Lower lobe of right lung (tissue), 2 donors: ENCODE measurements at regions not wholly inside any gene's neighbourhood (a gene's known extent, or its start where the extent isn't known, plus 50 kb on each side); places are given as distances from the start of the nearest gene placed in this dataset.

Experiments used
- ATAC-seq, 2 donors: fragments of 200-7000 bp; cut with Tn5 transposase; one replicate each; pipeline ENCODE4 v1.9.1; 2020 to 2022; ENCODE audit warnings: mild to moderate bottlenecking in 2 of 2, moderate library complexity in 2 of 2
- DNase-seq: peaks from one replicate; pipeline ENCODE4 v3.0.0-alpha.2; 2020
- H3K27ac ChIP-seq: fragments of 200-600 bp; one replicate; pipeline ENCODE4 v1.8.0; 2022
- H3K27me3 ChIP-seq: fragments of 200-600 bp; one replicate; pipeline ENCODE4 v1.8.0; 2022; ENCODE audit warnings: low read depth
- H3K36me3 ChIP-seq: fragments of 200-600 bp; one replicate; pipeline ENCODE4 v1.8.0; 2022; ENCODE audit warnings: mild to moderate bottlenecking
- H3K4me1 ChIP-seq: fragments of 200-600 bp; one replicate; pipeline ENCODE4 v1.8.0; 2022
- H3K4me3 ChIP-seq: fragments of 200-600 bp; one replicate; pipeline ENCODE4 v1.8.0; 2022; ENCODE audit warnings: mild to moderate bottlenecking
- H3K9me3 ChIP-seq: fragments of 200-600 bp; one replicate; pipeline ENCODE4 v1.8.0; 2022
- CTCF ChIP-seq: fragments of 200-600 bp; IDR thresholded peaks from one replicate; pipeline ENCODE4 v1.8.0; 2022; ENCODE audit warnings: antibody characterized with exemption, mild to moderate bottlenecking
- intact Hi-C: fragments of 100-400 bp; cut with DNase I; formaldehyde crosslinking; loops from one replicate; pipeline ENCODE4 v1.11.0; 2022
- donor health status: DM: no; HTN: yes; CAD: no; lungs with severe emphysema.

- H3K27ac ChIP-seq: no peak overlapping the region
- H3K4me1 ChIP-seq: no peaks in the 10 kb centered on the region
- H3K4me3 ChIP-seq: no peak overlapping the region
- intact Hi-C loops: no loop called here
- no peaks in the 10 kb centered on the region for H3K9me3 ChIP-seq
- DNase-seq (no peak), ATAC-seq (peak in 1 of 2 donors; percentile 47)
- no peaks in the 10 kb centered on the region for H3K27me3 ChIP-seq
- no peaks in the 10 kb centered on the region for H3K36me3 ChIP-seq
- no peak for TF ChIP-seq CTCF
Measured at GRCh38 chr1:169053196-169053595, 53.3 kb upstream of the ATP1B1 start.
